ENCODE measurements at regions not wholly inside any gene's neighbourhood (a gene's known extent, or its start where the extent isn't known, plus 50 kb on each side); places are given as distances from the start of the nearest gene placed in this dataset.
A peak's percentile ranks its signal among the peaks of the same experiment; 100 is the strongest.

DNA sequence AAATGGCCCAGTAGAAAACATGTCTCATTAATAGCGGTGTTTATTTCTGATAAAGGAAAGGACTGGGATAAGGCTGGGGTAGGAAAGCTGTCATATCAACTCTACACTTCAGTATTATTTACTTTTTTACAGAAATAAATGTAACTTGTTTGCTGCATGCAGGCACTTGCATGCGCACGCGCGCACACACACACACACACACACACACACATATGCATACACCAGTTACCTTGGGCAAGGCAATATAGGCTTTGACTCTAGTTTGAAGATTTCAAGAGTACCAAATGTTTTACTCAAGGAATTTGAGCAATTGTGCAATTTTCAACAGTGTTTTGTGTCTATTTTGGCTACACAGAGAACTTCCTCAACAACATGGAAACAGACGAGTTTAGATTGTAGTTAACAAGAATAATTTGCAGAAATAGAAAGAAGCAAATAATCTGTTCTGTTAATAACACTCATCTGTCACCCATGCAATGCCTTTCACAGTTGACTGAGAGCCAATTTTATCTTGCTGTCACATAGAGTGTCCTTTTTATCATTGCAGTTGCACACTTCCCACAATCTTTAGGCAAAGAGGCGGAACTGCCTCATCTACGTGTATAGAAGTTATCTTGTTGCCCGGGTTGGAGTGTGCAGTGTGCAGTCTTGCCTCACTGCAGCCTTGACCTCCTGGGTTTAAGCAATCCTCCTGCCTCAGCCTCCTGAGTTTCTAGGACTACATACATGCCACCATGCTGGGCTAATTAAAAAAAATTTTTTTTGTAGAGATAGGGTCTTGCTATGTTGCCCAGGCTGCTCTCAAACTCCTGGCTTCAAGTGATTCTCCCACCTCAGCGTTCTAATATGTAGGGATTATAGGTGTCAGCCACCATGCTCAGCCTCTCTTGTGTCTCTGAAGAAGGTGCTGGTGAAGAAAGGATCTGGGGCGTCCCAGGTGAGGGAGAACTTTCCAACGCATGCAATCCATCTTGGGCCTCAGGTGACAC lies 64.6 kb upstream of the GPCPD1 start:
- no peaks in the 10 kb centered on the region for H3K27me3 ChIP-seq
- DNase-seq (peak in 1 of 2 donors; percentile 51), ATAC-seq (ENCODE audit: low FRiP score in 2 of 2) (peak; percentile 49 to 76)
- H3K4me3 ChIP-seq: no peak overlapping the region
- H3K9me3 ChIP-seq: no peaks in the 10 kb centered on the region
- TF ChIP-seq POLR2A (IDR thresholded peaks at IDR 0.05) (no peak), CTCF (IDR thresholded peaks at IDR 0.05) (no peak), EP300 (IDR thresholded peaks at IDR 0.05) (no peak), POLR2AphosphoS5 (IDR thresholded peaks at IDR 0.05) (no peak)
- no peaks in the 10 kb centered on the region for H3K36me3 ChIP-seq
- H3K27ac ChIP-seq: peak overlapping the region in 3 of 4 donors; percentile 5 to 57 (median 48)
- peaks cover 0 to 15% (median 8%) of the 10 kb centered on the region in 4 donors for H3K4me1 ChIP-seq
- 69 to 81% methylated on average over 12 of the region's 12 CpGs for WGBS, 2 donors

DNA sequence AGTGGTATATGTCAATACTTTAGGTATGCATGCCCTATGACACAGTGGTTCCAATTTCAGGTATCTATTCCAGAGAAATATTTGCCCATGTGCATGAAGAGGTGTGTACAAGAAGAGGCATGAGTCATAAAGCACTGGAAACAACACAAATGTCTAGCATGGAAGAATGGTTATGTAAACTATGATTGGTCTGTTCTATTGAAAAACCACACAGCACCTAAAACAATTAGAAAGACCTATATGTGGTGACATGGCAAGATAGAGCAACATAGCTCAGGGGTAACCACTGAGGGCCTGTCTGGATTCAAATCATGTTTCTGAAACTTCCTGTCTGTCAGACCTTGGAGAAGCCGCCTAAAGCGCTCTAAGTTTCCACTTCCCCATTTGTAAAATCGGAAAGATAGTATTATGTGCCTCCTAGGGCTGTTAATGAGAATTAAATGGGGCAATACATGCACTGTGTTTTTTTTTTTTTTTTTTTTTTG lies 63.4 kb upstream of the GPCPD1 start:
- no peak for TF ChIP-seq POLR2AphosphoS5 (IDR thresholded peaks at IDR 0.05)
- TF ChIP-seq POLR2A (IDR thresholded peaks at IDR 0.05): no peak
- no peak for TF ChIP-seq EP300 (IDR thresholded peaks at IDR 0.05)
- TF ChIP-seq CTCF (IDR thresholded peaks at IDR 0.05): no peak
- H3K4me1 ChIP-seq: peaks cover 0 to 15% (median 9%) of the 10 kb centered on the region in 4 donors
- DNase-seq (no peak), ATAC-seq (ENCODE audit: low FRiP score in 2 of 2) (peak in 1 of 2 donors; percentile 83)
- no peaks in the 10 kb centered on the region for H3K9me3 ChIP-seq
- no peak overlapping the region for H3K4me3 ChIP-seq
- H3K27ac ChIP-seq: no peak overlapping the region
- H3K27me3 ChIP-seq: no peaks in the 10 kb centered on the region
- 61 to 77% methylated on average over 3 of the region's 3 CpGs for WGBS, 2 donors
- no peaks in the 10 kb centered on the region for H3K36me3 ChIP-seq

GRCh38 chr20:5670874-5671273 lies 60.1 kb upstream of the GPCPD1 start:
- TF ChIP-seq POLR2A (IDR thresholded peaks at IDR 0.05) (no peak), CTCF (IDR thresholded peaks at IDR 0.05) (no peak), EP300 (IDR thresholded peaks at IDR 0.05) (no peak), POLR2AphosphoS5 (IDR thresholded peaks at IDR 0.05) (no peak)
- Histone ChIP-seq H3K4me1 (peaks cover 0 to 15% (median 9%) of the 10 kb centered on the region in 4 donors), H3K4me3 (no peak overlapping the region), H3K27me3 (no peaks in the 10 kb centered on the region), H3K9me3 (no peaks in the 10 kb centered on the region), H3K27ac (peak overlapping the region in 3 of 4 donors; percentile 44 to 81 (median 52)), H3K36me3 (no peaks in the 10 kb centered on the region)
- DNase-seq (no peak), ATAC-seq (ENCODE audit: low FRiP score in 2 of 2) (no peak)
- 85 to 94% methylated on average over 2 of the region's 2 CpGs for WGBS, 2 donors

DNA sequence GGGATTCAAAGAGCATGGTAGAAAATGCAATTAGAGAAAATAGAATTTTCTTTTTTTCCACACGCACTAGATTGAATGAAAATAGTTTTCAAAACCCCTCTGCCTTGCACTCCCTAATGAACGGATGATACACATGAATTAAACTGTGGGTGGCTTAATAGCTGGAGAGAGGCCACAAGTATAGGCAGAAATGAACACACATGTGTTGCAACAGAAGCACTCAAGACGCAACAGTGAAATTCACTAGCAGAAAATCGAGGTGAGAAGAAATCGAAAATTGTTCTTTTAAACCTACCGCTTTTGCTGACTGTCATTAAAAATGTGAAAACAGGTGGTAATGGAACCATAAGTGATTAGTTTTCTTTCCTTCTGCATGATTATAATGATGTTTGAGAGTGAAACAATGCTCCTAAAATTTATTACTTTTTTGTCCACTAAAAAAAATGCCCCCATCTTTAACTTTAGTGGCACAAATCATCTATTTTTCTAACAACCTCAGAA lies 59.3 kb upstream of the GPCPD1 start:
- WGBS, 2 donors: 74 to 80% methylated on average over 6 of the region's 6 CpGs
- Histone ChIP-seq H3K27ac (no peak overlapping the region), H3K27me3 (no peaks in the 10 kb centered on the region), H3K9me3 (no peaks in the 10 kb centered on the region), H3K36me3 (no peaks in the 10 kb centered on the region), H3K4me1 (peaks cover 0 to 12% (median 6%) of the 10 kb centered on the region in 4 donors), H3K4me3 (no peak overlapping the region)
- no peak for ATAC-seq (ENCODE audit: low FRiP score in 2 of 2)
- no peak for TF ChIP-seq POLR2A (IDR thresholded peaks at IDR 0.05)
- TF ChIP-seq POLR2AphosphoS5 (IDR thresholded peaks at IDR 0.05): no peak
- TF ChIP-seq CTCF (IDR thresholded peaks at IDR 0.05): no peak
- TF ChIP-seq EP300 (IDR thresholded peaks at IDR 0.05): no peak
- DNase-seq: no peak
